ENCODE measurements at regions not wholly inside any gene's neighbourhood (a gene's known extent, or its start where the extent isn't known, plus 50 kb on each side); places are given as distances from the start of the nearest gene placed in this dataset.

- no peak overlapping the region for H3K27ac Mint-ChIP-seq
- H3K4me3 Mint-ChIP-seq: no peak overlapping the region
- peaks cover 20% of the 10 kb centered on the region for H3K36me3 Mint-ChIP-seq
- peaks cover 14% of the 10 kb centered on the region for H3K27me3 Mint-ChIP-seq (ENCODE audit: low read depth)
- H3K4me1 Mint-ChIP-seq: no peaks in the 10 kb centered on the region
- DNase-seq (ENCODE audit: low spot score) (no peak), ATAC-seq (no peak)
- POLR2A ChIA-PET: no interaction called here
- no peak for TF ChIP-seq MXD4 (CRISPR knock-in tag; IDR thresholded peaks at IDR 0.05; ENCODE audit: borderline replicate concordance)
- TF ChIP-seq AR (CRISPR knock-in tag; IDR thresholded peaks at IDR 0.05): no peak
- no peak for TF ChIP-seq EMX1 (CRISPR knock-in tag; IDR thresholded peaks at IDR 0.05)
- no peak for TF ChIP-seq ZNF423 (CRISPR knock-in tag; IDR thresholded peaks at IDR 0.05)
- no peak for TF ChIP-seq HMGA2 (CRISPR knock-in tag; IDR thresholded peaks at IDR 0.05)
- H3K9me3 Mint-ChIP-seq: peaks cover 35% of the 10 kb centered on the region
- CTCF ChIA-PET: no interaction called here
Measured at GRCh38 chr14:104334424-104335161, 196.2 kb downstream of the KIF26A start.

GRCh38 chr14:104335176-104335575 is 196.8 kb downstream of the KIF26A start:
- Mint-ChIP-seq H3K27me3 (ENCODE audit: low read depth) (peaks cover 17% of the 10 kb centered on the region), H3K27ac (no peak overlapping the region), H3K4me3 (no peak overlapping the region), H3K9me3 (peaks cover 33% of the 10 kb centered on the region), H3K36me3 (peaks cover 16% of the 10 kb centered on the region), H3K4me1 (no peaks in the 10 kb centered on the region)
- ChIA-PET CTCF (no interaction called here), POLR2A (no interaction called here)
- DNase-seq (ENCODE audit: low spot score): no peak
- TF ChIP-seq ZSCAN18 (CRISPR knock-in tag; IDR thresholded peaks at IDR 0.05): no peak
- no peak for TF ChIP-seq ZNF263 (CRISPR knock-in tag; IDR thresholded peaks at IDR 0.05; ENCODE audit: low read depth)
- TF ChIP-seq TEAD1 (CRISPR knock-in tag; IDR thresholded peaks at IDR 0.05): no peak
- no peak for TF ChIP-seq ZBTB43 (CRISPR knock-in tag; IDR thresholded peaks at IDR 0.05)
- TF ChIP-seq MYBL2 (CRISPR knock-in tag; IDR thresholded peaks at IDR 0.05): no peak
- ATAC-seq: no peak

- Mint-ChIP-seq H3K27me3 (ENCODE audit: low read depth) (peaks cover 19% of the 10 kb centered on the region), H3K4me1 (no peaks in the 10 kb centered on the region)
- POLR2A ChIA-PET: no interaction called here
Measured at GRCh38 chr14:104335611-104336010, 197.2 kb downstream of the KIF26A start.

GRCh38 chr14:104337351-104337750 is 199.0 kb downstream of the KIF26A start:
- H3K27me3 Mint-ChIP-seq (ENCODE audit: low read depth): peaks cover 23% of the 10 kb centered on the region
- H3K4me3 Mint-ChIP-seq: no peak overlapping the region
- ATAC-seq (no peak), DNase-seq (ENCODE audit: low spot score) (no peak)
- no peak overlapping the region for H3K27ac Mint-ChIP-seq
- peaks cover 36% of the 10 kb centered on the region for H3K9me3 Mint-ChIP-seq
- H3K4me1 Mint-ChIP-seq: peaks cover 6% of the 10 kb centered on the region
- ChIA-PET CTCF (no interaction called here), POLR2A (no interaction called here)
- peaks cover 6% of the 10 kb centered on the region; the same call in 1 of the 2 replicates for H3K36me3 Mint-ChIP-seq
- TF ChIP-seq ZNF396 (CRISPR knock-in tag; IDR thresholded peaks at IDR 0.05; ENCODE audit: borderline replicate concordance) (no peak), ZBTB43 (CRISPR knock-in tag; IDR thresholded peaks at IDR 0.05) (no peak), HMGA2 (CRISPR knock-in tag; IDR thresholded peaks at IDR 0.05) (no peak), ZNF281 (CRISPR knock-in tag; IDR thresholded peaks at IDR 0.05) (no peak), ARID4B (CRISPR knock-in tag; IDR thresholded peaks at IDR 0.05; ENCODE audit: borderline replicate concordance) (no peak)

More at GRCh38 chr14:104335611-104336010, 197.2 kb downstream of the KIF26A start:
- H3K36me3 Mint-ChIP-seq: peaks cover 14% of the 10 kb centered on the region
- CTCF ChIA-PET: interaction anchor here (0.7 kb wide), 1 partner anchor 850 kb away, joined by 3 read pairs; no protein-coding TSS in a partner anchor
- H3K9me3 Mint-ChIP-seq: peaks cover 33% of the 10 kb centered on the region
- H3K27ac Mint-ChIP-seq: no peak overlapping the region
- no peak overlapping the region for H3K4me3 Mint-ChIP-seq
- DNase-seq (ENCODE audit: low spot score) (no peak), ATAC-seq (no peak)
- TF ChIP-seq CBFB (CRISPR knock-in tag; IDR thresholded peaks at IDR 0.05; ENCODE audit: low read depth): no peak

Measured in WTC11 (cell line).